H1 (cell line): ENCODE measurements at regions not wholly inside any gene's neighbourhood (a gene's known extent, or its start where the extent isn't known, plus 50 kb on each side); places are given as distances from the start of the nearest gene placed in this dataset.

ENCODE experiments used
- CTCF ChIA-PET: fragments of 300-600 bp; sonication (Branson Sonifier 250); formaldehyde crosslinking; loops from one replicate; lab custom pipeline; 2021; ENCODE audit not compliant: partially characterized antibody; lab: Charles Lee
- POLR2A ChIA-PET: fragments of 300-600 bp; sonication (Branson Sonifier 250); formaldehyde crosslinking; loops from one replicate; lab custom pipeline; 2021; ENCODE audit warnings: inconsistent platforms; ENCODE audit not compliant: partially characterized antibody; lab: Charles Lee
- DNase-seq, 2 experiments: peaks; one replicate each; pipeline versions ENCODE4 v3.0.0 to v3.0.0-alpha.2; 2010 to 2022; ENCODE audit warnings: low spot score in 2 of 2, low read depth in 1 of 2, mixed read lengths in 1 of 2
- FAIRE-seq: peaks from 2 replicates; lab custom pipeline; 2011; peaks lifted over from hg19 to GRCh38; lab: Jason Lieb, UNC
- H2AFZ ChIP-seq: 2 replicates; pipeline ENCODE4 v1.8.1; 2012; ENCODE audit warnings: low read length, inconsistent platforms
- H2AK5ac ChIP-seq: 2 replicates; pipeline ENCODE4 v1.6.1; 2013; ENCODE audit warnings: low read depth, low read length
- H2BK120ac ChIP-seq: replicated peaks from 2 replicates; pipeline ENCODE3; 2013; ENCODE audit warnings: low read depth, low read length, inconsistent platforms
- H2BK12ac ChIP-seq: 2 replicates; pipeline ENCODE4 v1.6.1; 2013; ENCODE audit warnings: low read depth, low read length
- H2BK15ac ChIP-seq: 2 replicates; pipeline ENCODE4 v1.6.1; 2013; ENCODE audit warnings: low read length
- H2BK20ac ChIP-seq: 2 replicates; pipeline ENCODE4 v1.6.1; 2013; ENCODE audit warnings: low read length
- H2BK5ac ChIP-seq: 2 replicates; pipeline ENCODE4 v1.6.1; 2013; ENCODE audit warnings: low read depth, low read length
- H3K14ac ChIP-seq: 2 replicates; pipeline ENCODE4 v1.6.1; 2013; ENCODE audit warnings: inconsistent platforms; ENCODE audit not compliant: insufficient read length
- H3K18ac ChIP-seq: 2 replicates; pipeline ENCODE4 v1.6.1; 2013; ENCODE audit warnings: low read length; ENCODE audit errors: extremely low read depth
- H3K23ac ChIP-seq: 2 replicates; pipeline ENCODE4 v1.6.1; 2013; ENCODE audit warnings: inconsistent platforms; ENCODE audit not compliant: insufficient read length
- H3K23me2 ChIP-seq: 2 replicates; pipeline ENCODE4 v1.6.1; 2013; ENCODE audit warnings: low read depth, low read length
- H3K27ac ChIP-seq: 2 replicates; pipeline ENCODE4 v1.6.1; 2011; ENCODE audit warnings: low read depth, low read length, inconsistent platforms
- H3K27me3 ChIP-seq, 4 experiments: replicated peaks in 1 of 4; 1 replicate in 1 of 4; 2 replicates in 3 of 4; pipeline versions ENCODE4 v1.6.1 to v1.8.1; 2011 to 2013; ENCODE audit warnings: low read length in 3 of 4, mild to moderate bottlenecking in 3 of 4, inconsistent platforms in 2 of 4, mixed read lengths in 2 of 4, moderate library complexity in 1 of 4; ENCODE audit not compliant: control insufficient read depth in 3 of 4, insufficient read depth in 3 of 4; ENCODE audit errors: extremely low read depth in 1 of 4
- H3K36me3 ChIP-seq, 4 experiments: 2 replicates each; pipeline versions ENCODE4 v1.6.1 to v1.8.1; 2011 to 2013; ENCODE audit warnings: mild to moderate bottlenecking in 4 of 4, low read length in 3 of 4, moderate library complexity in 2 of 4, control low read depth in 1 of 4, inconsistent platforms in 1 of 4; ENCODE audit not compliant: insufficient read depth in 4 of 4, control insufficient read depth in 2 of 4
- H3K4ac ChIP-seq: replicated peaks from 2 replicates; pipeline ENCODE3; 2013; ENCODE audit warnings: low read length, low read depth, mixed read lengths, inconsistent platforms; ENCODE audit not compliant: insufficient read length
- H3K4me1 ChIP-seq, 4 experiments: replicated peaks in 1 of 4; 1 replicate in 1 of 4; 2 replicates in 3 of 4; pipeline versions ENCODE4 v1.6.1 to v1.8.1; 2011 to 2013; ENCODE audit warnings: low read length in 3 of 4, inconsistent platforms in 2 of 4, mixed read lengths in 1 of 4; ENCODE audit not compliant: insufficient read depth in 4 of 4, control insufficient read depth in 3 of 4
- H3K4me2 ChIP-seq, 2 experiments: 2 replicates each; pipeline versions ENCODE4 v1.6.1 to v1.8.1; 2011 to 2013; ENCODE audit warnings: low read depth in 2 of 2, low read length in 2 of 2, control low read depth in 1 of 2, inconsistent platforms in 1 of 2, mild to moderate bottlenecking in 1 of 2; ENCODE audit not compliant: insufficient read depth in 1 of 2
- H3K4me3 ChIP-seq, 4 experiments: fragments of 200-600, 300-600 bp in 1 of 4; sonication (generic), shearing (Covaris generic), sonication (Bioruptor Twin) in 1 of 4; 2 replicates each; pipeline versions ENCODE4 v1.5.1 to v1.8.1; 2011 to 2016; ENCODE audit warnings: low read length in 4 of 4, low read depth in 3 of 4, control low read depth in 2 of 4, inconsistent platforms in 2 of 4, mild to moderate bottlenecking in 2 of 4, mixed read lengths in 1 of 4, moderate library complexity in 1 of 4; ENCODE audit not compliant: insufficient read depth in 2 of 4; ENCODE audit errors: extremely low read depth in 1 of 4
- H3K56ac ChIP-seq: replicated peaks from 2 replicates; pipeline ENCODE3; 2013; ENCODE audit warnings: low read depth, mild to moderate bottlenecking, mixed read lengths, low read length, inconsistent platforms; ENCODE audit not compliant: insufficient read length
- H3K79me1 ChIP-seq: 2 replicates; pipeline ENCODE4 v1.6.1; 2013; ENCODE audit warnings: low read depth, low read length, control low read depth
- H3K79me2 ChIP-seq, 2 experiments: 2 replicates each; pipeline versions ENCODE4 v1.6.1 to v1.8.1; 2012 to 2013; ENCODE audit warnings: low read length in 2 of 2, mild to moderate bottlenecking in 2 of 2, inconsistent platforms in 1 of 2; ENCODE audit not compliant: insufficient read depth in 2 of 2, control insufficient read depth in 1 of 2
- H3K9ac ChIP-seq, 4 experiments: replicated peaks in 1 of 4; 1 replicate in 1 of 4; 2 replicates in 3 of 4; pipeline versions ENCODE4 v1.6.1 to v1.8.1; 2011 to 2013; ENCODE audit warnings: low read depth in 3 of 4, low read length in 3 of 4, control low read depth in 2 of 4, mild to moderate bottlenecking in 2 of 4, moderate library complexity in 2 of 4, inconsistent platforms in 1 of 4; ENCODE audit errors: extremely low read depth in 1 of 4
- H3K9me3 ChIP-seq, 2 experiments: 2 replicates each; pipeline versions ENCODE4 v1.6.1 to v1.8.1; 2012 to 2013; ENCODE audit warnings: mild to moderate bottlenecking in 2 of 2, moderate library complexity in 2 of 2, control low read depth in 1 of 2, inconsistent platforms in 1 of 2, low read depth in 1 of 2, low read length in 1 of 2, mixed read lengths in 1 of 2; ENCODE audit not compliant: insufficient read depth in 2 of 2
- H4K20me1 ChIP-seq, 2 experiments: replicated peaks in 1 of 2; 2 replicates each; pipeline versions ENCODE3 to v1.8.1; 2011 to 2013; ENCODE audit warnings: inconsistent platforms in 2 of 2, low read length in 2 of 2, mild to moderate bottlenecking in 1 of 2; ENCODE audit not compliant: insufficient read depth in 2 of 2, control insufficient read depth in 1 of 2
- H4K5ac ChIP-seq: 2 replicates; pipeline ENCODE4 v1.6.1; 2013; ENCODE audit warnings: low read length, low read depth, mixed read lengths, inconsistent platforms; ENCODE audit not compliant: insufficient read length
- H4K8ac ChIP-seq: 2 replicates; pipeline ENCODE4 v1.8.0; 2013; ENCODE audit warnings: mild to moderate bottlenecking, moderate library complexity, low read length, inconsistent platforms; ENCODE audit not compliant: insufficient read depth; ENCODE audit errors: extremely low read depth
- H4K91ac ChIP-seq: replicated peaks from 2 replicates; pipeline ENCODE3; 2013; ENCODE audit warnings: low read length, mixed read lengths, inconsistent platforms; ENCODE audit not compliant: insufficient read length
- BACH1 ChIP-seq: IDR thresholded peaks from 2 replicates; pipeline ENCODE4 v1.6.1; 2012; ENCODE audit warnings: low read length, improper control_type of control experiment
- BCL11A ChIP-seq, 2 experiments: IDR thresholded peaks; one replicate each; pipeline ENCODE4 v1.6.1; 2011; ENCODE audit warnings: low read depth in 2 of 2, low read length in 2 of 2, mild to moderate bottlenecking in 2 of 2
- EGR1 ChIP-seq: IDR thresholded peaks from 2 replicates; pipeline ENCODE4 v1.6.1; 2011; ENCODE audit warnings: low read depth, low read length, borderline replicate concordance
- KDM4A ChIP-seq: IDR thresholded peaks from one replicate; pipeline ENCODE4 v1.7.1; 2012; ENCODE audit warnings: low read depth, mild to moderate bottlenecking, moderate library complexity, low read length, inconsistent platforms; ENCODE audit not compliant: severe bottlenecking
- RAD21 ChIP-seq, 2 experiments: IDR thresholded peaks in 1 of 2; conservative IDR thresholded peaks in 1 of 2; 2 replicates each; pipeline ENCODE4 v1.6.1; 2011; ENCODE audit warnings: low read depth in 2 of 2, low read length in 2 of 2, improper control_type of control experiment in 1 of 2, inconsistent platforms in 1 of 2, mild to moderate bottlenecking in 1 of 2, moderate library complexity in 1 of 2
- WGBS, 2 experiments: shearing (Covaris generic) in 1 of 2; methylation state at CpG; one replicate each; pipeline versions ENCODE4 v1.1.6 to v1.1.7; 2013 to 2015; ENCODE audit warnings: low lambda C conversion rate in 2 of 2, mixed read lengths in 2 of 2, inconsistent platforms in 1 of 2, low coverage in 1 of 2, missing lambda C conversion rate in 1 of 2; ENCODE audit not compliant: insufficient replicate concordance in 2 of 2, insufficient coverage in 1 of 2, insufficient read length in 1 of 2; ENCODE audit errors: extremely low coverage in 1 of 2, missing lambda C conversion rate in 1 of 2; 5-methylcytosine and 5-hydroxymethylcytosine counted together

GRCh38 chr5:38069360-38069759 lies 189.0 kb upstream of the EGFLAM start:
- Histone ChIP-seq H3K56ac (no peak overlapping the region), H3K4me1 (no peaks in the 10 kb centered on the region), H2BK20ac (no peak overlapping the region), H3K18ac (peak overlapping the region; percentile 16; the same call in 1 of the 2 replicates), H3K9me3 (no peaks in the 10 kb centered on the region), H3K36me3 (no peaks in the 10 kb centered on the region), H4K91ac (no peak overlapping the region), H2BK15ac (no peak overlapping the region), H3K27me3 (no peaks in the 10 kb centered on the region), H3K79me2 (no peaks in the 10 kb centered on the region), H2BK5ac (no peak overlapping the region), H4K8ac (no peak overlapping the region), H3K79me1 (no peaks in the 10 kb centered on the region), H2AK5ac (no peak overlapping the region), H3K27ac (no peak overlapping the region), H3K9ac (no peak overlapping the region), H3K23me2 (no peaks in the 10 kb centered on the region; the same call in 1 of the 2 replicates), H3K4ac (no peak overlapping the region), H2AFZ (no peak overlapping the region), H3K14ac (no peak overlapping the region), H3K4me3 (no peak overlapping the region), H4K5ac (no peak overlapping the region), H2BK12ac (no peak overlapping the region), H3K23ac (no peak overlapping the region), H3K4me2 (no peak overlapping the region), H4K20me1 (peaks cover 0 to 2% of the 10 kb centered on the region in 2 experiments), H2BK120ac (no peak overlapping the region)
- ChIA-PET POLR2A (no interaction called here), CTCF (interaction anchor here (0.7 kb wide), 1 partner anchor 37 kb away, joined by 3 read pairs; no protein-coding TSS in a partner anchor)
- no peak for DNase-seq
- 88% methylated on average over 3 of the region's 3 CpGs; no CpG with 5 or more reads in 1 of the 2 experiments for WGBS, 2 experiments
- FAIRE-seq: no peak
- TF ChIP-seq EGR1: no peak
- no peak for TF ChIP-seq KDM4A
- TF ChIP-seq BCL11A (IDR thresholded peaks at IDR 0.05; ENCODE audit: low read depth in 2 of 2, low read length in 2 of 2): no peak
- TF ChIP-seq RAD21 (IDR thresholded peaks at IDR 0.05 in 1 of 2, conservative IDR thresholded peaks at IDR 0.05 in 1 of 2; ENCODE audit: low read depth in 2 of 2, low read length in 2 of 2): no peak
- TF ChIP-seq BACH1: no peak
